ENCODE measurements at regions not wholly inside any gene's neighbourhood (a gene's known extent, or its start where the extent isn't known, plus 50 kb on each side); places are given as distances from the start of the nearest gene placed in this dataset.

DNA sequence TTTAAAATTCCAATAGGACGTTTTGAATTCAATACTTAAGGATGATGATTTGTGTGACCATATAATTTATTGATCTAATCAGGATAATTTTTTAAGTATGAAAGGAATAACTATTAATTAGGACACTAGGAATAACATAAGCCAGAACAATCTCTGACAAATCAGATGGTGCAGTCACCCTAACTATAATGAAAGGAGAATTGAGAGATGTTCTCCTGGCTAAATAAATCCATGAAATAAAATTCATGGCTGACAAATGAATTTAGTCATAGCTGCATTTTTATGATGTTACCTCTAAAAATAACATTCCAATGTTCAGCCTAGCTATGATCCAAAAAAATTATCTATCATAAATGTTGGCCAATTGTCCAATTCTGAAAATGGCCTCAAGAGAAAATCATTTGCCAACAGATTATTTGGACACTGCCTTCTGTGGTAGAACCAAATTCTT, 190.6 kb upstream of the NEIL3 start:
- no peak for DNase-seq

GRCh38 chr4:177119691-177120090, 190.0 kb upstream of the NEIL3 start:
- no peak for DNase-seq

DNA sequence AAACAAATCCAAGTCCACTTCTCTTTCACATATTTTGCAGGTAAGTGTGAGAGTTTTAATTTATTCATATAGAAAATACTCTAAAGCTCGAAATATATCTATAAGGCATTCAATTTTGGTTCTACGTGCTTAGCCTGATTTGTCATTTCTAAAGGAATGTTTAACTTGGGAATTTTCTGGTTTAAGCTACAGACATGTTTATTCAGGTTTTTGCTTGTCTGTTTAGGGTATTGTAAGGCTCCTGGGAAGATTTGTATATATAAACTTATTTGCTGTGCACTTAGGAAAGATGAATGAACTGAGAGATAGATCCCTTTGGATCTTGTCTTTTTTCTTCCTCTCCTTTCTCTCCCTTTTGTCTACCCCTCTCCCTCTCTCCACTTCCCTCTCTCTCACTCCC, 185.9 kb upstream of the NEIL3 start:
- no peak for DNase-seq

- DNase-seq: no peak
Observed at GRCh38 chr4:177124349-177125064, 185.2 kb upstream of the NEIL3 start.

DNA sequence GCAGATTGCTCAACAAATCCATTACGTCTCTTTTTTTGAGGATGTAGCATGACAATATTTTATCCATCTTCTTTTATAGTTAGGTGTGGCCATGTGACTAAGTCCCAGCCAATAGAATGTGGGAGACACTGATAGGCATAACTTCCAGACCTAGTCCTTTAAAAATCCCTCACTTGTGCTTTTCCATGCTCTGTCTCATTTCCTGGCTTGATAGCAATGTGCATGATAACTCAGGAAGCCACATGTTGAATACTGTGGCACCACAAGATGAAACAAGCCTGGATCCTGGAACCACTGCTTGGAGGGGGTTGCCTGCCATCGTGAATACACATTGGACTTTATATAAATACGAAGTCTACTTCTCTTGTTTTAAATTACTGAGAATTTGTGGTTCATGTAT, 184.0 kb upstream of the NEIL3 start:
- DNase-seq: no peak

DNA sequence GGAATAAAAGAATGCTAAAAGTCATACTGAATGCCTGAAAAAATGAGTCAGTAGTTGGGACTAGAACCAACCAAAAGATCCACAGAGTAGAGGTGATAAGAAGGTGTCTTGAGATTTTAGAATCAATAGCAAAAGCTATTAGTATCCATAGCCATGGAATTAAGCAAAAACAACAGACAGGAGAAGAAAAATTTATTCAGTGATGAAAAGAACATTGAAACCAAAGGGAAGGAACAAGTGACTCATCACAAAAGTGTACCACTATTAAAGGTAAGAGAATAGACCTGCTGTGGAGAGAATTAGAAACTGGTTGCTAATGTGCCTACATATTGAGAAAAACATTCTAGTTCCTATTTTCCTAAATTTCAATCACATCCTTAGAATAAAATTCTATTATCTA, 182.0 kb upstream of the NEIL3 start:
- no peak for DNase-seq

DNA sequence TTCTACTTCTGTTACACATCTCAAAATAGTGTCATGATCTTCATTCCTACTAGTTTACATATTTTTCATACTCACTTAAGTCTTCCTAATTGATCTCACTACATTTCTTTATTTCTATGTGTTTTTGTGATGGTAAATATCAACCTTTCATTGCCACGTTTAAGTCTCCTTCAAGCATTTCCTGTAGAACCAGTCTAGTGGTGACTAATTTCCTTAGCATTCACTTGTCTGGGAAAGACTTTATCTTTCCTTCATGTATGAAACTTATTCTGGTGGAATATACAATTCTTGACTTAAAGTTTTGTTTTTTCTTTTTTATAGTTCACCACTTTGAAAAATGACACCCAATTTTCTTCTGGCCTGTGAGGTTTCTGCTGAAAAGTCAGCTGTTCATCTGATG, 181.4 kb upstream of the NEIL3 start:
- DNase-seq: no peak

- no peak for DNase-seq
Observed at GRCh38 chr4:177131736-177132135, 177.9 kb upstream of the NEIL3 start.

DNA sequence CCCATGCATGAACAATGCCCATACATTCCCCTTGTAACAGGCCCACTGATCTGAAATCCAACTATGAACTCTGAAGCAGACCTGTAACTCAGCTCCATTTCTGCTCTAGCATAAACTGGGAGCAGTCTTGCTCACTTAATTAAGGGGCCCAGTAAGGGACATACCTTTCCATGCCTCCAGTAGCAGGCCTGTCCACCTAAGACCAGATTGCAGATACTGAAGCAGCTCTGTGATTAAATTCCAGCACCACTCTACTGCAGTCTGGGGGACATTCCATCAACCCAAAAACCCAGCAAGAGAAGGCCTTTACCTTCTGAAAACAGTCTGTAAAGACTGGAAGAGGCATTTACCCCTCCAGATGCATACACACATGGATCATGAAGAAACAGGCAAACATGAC, 162.0 kb upstream of the NEIL3 start:
- DNase-seq: no peak

GRCh38 chr4:177155454-177155853, 154.2 kb upstream of the NEIL3 start:
- DNase-seq: no peak

- no peak for DNase-seq
Observed at GRCh38 chr4:177159600-177159999, 150.1 kb upstream of the NEIL3 start.

DNA sequence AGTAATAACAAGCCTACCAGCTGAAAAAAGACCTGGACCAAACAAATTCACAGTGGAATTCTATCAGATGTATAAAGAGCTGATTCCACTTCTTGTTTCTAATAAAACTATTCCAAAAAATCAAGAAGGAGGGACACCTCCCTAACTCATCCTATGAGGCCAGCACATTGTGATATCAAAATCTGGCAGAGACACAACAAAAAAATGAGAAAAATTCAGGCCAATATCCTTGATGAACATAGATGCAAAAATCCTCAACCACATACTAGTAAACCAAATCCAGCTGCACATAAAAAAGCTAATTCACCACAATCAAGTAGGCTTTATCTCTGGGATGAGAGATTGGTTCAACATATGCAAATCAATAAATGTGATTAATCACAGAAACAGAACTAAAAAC, 147.9 kb upstream of the NEIL3 start:
- no peak for DNase-seq

- no peak for DNase-seq
Observed at GRCh38 chr4:177163532-177163931, 146.1 kb upstream of the NEIL3 start.

DNA sequence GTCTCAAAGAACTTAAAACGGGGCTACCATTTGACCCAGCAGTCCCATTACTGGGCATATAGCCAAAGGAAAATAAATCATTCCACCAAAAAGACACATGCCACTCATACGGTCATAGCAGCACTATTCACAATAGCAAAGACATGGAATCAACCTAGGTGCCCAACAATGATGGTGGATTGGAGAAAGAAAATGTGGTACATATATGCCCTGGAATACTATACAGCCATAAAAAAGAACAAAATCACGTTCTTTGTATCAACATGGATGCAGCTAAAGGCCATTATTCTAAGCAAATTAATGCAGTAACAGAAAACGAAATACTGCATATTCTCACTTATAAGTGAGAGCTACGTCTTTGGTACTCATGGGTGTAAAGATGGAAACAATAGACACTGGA, 138.1 kb upstream of the NEIL3 start:
- no peak for DNase-seq

DNA sequence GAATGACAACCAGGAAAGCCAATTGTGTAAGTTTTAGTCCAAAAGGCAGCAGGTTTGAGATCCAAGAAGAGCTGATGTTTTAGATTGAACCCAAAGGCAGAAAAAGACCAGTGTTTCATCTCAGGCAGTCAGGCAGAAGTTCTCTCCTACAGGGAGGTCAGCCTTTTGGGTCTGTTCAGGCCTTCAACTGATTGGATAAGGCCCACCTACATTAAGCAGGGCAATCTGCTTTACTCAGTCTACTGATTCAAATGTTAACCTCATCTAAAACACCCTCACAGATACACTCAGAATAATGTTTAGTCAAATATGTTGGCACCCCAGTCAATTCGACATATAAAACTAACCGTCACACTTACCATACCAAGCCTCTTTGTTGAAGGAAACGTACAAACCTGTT, 134.2 kb upstream of the NEIL3 start:
- no peak for DNase-seq

- no peak for DNase-seq
Observed at GRCh38 chr4:177177541-177178081, 132.1 kb upstream of the NEIL3 start.

GRCh38 chr4:177178246-177178645, 131.4 kb upstream of the NEIL3 start:
- DNase-seq: no peak

DNA sequence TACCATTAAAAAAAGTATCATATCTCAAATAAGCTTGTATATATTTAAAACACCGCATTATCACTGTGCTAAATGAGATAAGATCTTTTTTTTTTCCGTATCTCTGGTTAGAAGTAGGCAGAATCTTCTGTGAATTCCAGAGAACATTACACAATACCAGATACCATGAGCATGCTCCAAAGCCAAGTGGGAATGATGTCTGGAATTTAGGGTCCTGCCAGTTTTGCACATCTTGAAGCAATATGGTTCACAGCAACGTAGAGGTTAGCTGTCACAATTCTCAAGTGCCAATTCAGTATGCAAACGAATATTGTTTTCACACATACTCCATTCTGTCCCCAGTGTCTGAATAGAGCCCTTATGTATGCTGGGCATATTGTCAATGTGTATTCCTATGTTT, 127.5 kb upstream of the NEIL3 start:
- DNase-seq: no peak

GRCh38 chr4:177182728-177183127, 126.9 kb upstream of the NEIL3 start:
- no peak for DNase-seq

DNA sequence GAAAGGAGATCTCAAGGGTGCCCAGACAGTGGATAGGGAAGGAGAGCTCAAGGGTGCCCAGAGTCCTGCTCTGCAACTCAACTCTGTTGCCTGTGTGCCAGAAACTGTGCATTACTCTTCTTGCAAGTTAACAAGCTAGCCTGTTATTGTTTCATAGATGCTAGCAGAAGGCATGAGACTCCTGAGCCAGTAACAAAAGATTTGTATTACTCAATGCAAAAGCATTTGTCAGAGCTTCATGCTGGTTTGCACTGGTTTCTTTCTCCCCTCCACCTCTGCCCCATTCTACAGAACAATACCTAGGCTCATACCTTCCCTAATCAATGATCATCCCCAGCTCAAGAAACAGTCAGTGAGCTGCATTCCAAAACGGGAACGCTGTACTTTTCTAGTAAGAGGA, 124.5 kb upstream of the NEIL3 start:
- no peak for DNase-seq

GRCh38 chr4:177185579-177185978, 124.1 kb upstream of the NEIL3 start:
- DNase-seq: no peak

- no peak for DNase-seq
Observed at GRCh38 chr4:177187371-177187770, 122.3 kb upstream of the NEIL3 start.

- no peak for DNase-seq
Observed at GRCh38 chr4:177190995-177191580, 118.6 kb upstream of the NEIL3 start.

DNA sequence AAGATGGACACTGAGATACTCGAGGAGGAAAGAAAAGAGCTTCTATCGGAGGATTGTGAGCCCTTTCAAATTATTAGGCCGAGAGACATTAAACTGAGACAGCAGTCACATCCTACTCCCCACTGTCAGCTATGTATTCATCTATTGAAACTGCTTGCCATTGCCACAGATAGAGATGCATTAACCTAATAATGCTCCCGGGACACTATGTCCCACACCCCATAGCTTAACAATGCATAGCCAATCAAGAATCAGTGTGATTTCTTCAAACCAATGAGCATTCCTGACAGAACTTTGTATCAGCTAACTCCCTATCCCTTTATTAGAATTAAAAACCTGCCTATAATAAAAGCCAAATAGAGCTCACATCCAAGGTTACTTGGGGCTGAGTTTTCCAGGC, 118.1 kb upstream of the NEIL3 start:
- DNase-seq: no peak

DNA sequence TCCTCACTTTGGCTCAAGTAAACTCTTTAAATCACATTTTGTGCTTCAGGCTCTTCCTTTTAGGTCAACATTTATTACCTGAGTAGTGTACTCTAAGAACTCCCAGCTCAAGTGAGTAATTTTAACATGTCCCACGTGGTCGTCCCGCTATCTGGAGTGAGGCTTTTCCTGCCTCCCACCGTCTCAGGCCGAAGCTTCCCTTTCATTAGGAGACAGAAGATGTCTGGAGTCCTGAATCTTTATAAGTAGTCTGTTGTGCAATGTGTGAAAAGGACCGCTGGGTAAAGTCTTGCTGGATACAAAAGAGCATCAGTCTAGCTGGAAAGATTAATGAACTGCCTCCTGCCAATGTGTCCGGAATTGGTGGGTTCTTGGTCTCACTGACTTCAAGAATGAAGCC, 117.7 kb upstream of the NEIL3 start:
- DNase-seq: no peak

Measured in hematopoietic multipotent progenitor cell treated with erythropoietin and hydrocortisone succinate and interleukin-3 and kit ligand, for 6 days (in vitro differentiated cells).